ENCODE measurements at regions not wholly inside any gene's neighbourhood (a gene's known extent, or its start where the extent isn't known, plus 50 kb on each side); places are given as distances from the start of the nearest gene placed in this dataset.

- TF ChIP-seq CTCF (conservative IDR thresholded peaks at IDR 0.05) (no peak), ZFX (IDR thresholded peaks at IDR 0.05) (no peak)
These were observed 234.8 kb downstream of the AUH start for GRCh38 chr9:91126761-91127445.
